Astrocyte (in vitro differentiated cells and primary cell): ENCODE measurements at regions not wholly inside any gene's neighbourhood (a gene's known extent, or its start where the extent isn't known, plus 50 kb on each side); places are given as distances from the start of the nearest gene placed in this dataset.
A peak's percentile ranks its signal among the peaks of the same experiment; 100 is the strongest.
"Not testable (repeated sequence)": the region's sequence is repeated elsewhere in the genome, so short reads cannot be mapped to it uniquely, and the experiment has no call there.

Source experiments
- DNase-seq: peaks from one replicate; pipeline ENCODE4 v3.0.0-alpha.2; 2010; ENCODE audit warnings: low read depth
- FAIRE-seq: peaks from 2 replicates; lab custom pipeline; 2011; peaks lifted over from hg19 to GRCh38; lab: Jason Lieb, UNC
- H2AFZ ChIP-seq: 2 replicates; pipeline ENCODE4 v1.6.0; 2012; ENCODE audit warnings: low read depth, low read length, inconsistent platforms
- H3K27ac ChIP-seq: 2 replicates; pipeline ENCODE4 v1.5.1; 2011; ENCODE audit warnings: low read depth, low read length, inconsistent platforms
- H3K27me3 ChIP-seq: 2 replicates; pipeline ENCODE4 v1.6.0; 2011; ENCODE audit warnings: low read length, inconsistent platforms; ENCODE audit not compliant: insufficient read depth
- H3K36me3 ChIP-seq: 2 replicates; pipeline ENCODE4 v1.5.1; 2011; ENCODE audit warnings: low read length, inconsistent platforms; ENCODE audit not compliant: insufficient read depth
- H3K4me1 ChIP-seq: 2 replicates; pipeline ENCODE4 v1.5.1; 2011; ENCODE audit warnings: low read length, inconsistent platforms; ENCODE audit not compliant: insufficient read depth
- H3K4me2 ChIP-seq: 2 replicates; pipeline ENCODE4 v1.6.0; 2012; ENCODE audit warnings: low read length, inconsistent platforms
- H3K4me3 ChIP-seq: 2 replicates; pipeline ENCODE4 v1.5.1; 2011; ENCODE audit warnings: low read depth, mild to moderate bottlenecking, low read length, inconsistent platforms; ENCODE audit not compliant: insufficient read depth
- H3K79me2 ChIP-seq: 2 replicates; pipeline ENCODE4 v1.6.0; 2012; ENCODE audit warnings: mild to moderate bottlenecking, low read length, inconsistent platforms; ENCODE audit not compliant: insufficient read depth
- H3K9ac ChIP-seq: 2 replicates; pipeline ENCODE4 v1.6.0; 2012; ENCODE audit warnings: mild to moderate bottlenecking, low read length, inconsistent platforms
- H3K9me3 ChIP-seq: 2 replicates; pipeline ENCODE4 v1.5.1; 2012; ENCODE audit warnings: low read depth, mild to moderate bottlenecking, low read length, inconsistent platforms; ENCODE audit not compliant: insufficient read depth
- H4K20me1 ChIP-seq: 2 replicates; pipeline ENCODE4 v1.6.0; 2012; ENCODE audit warnings: low read length, inconsistent platforms; ENCODE audit not compliant: insufficient read depth
- H3K27ac Mint-ChIP-seq: one replicate; pipeline ENCODE4 v1.8.0; 2021; ENCODE audit warnings: mild to moderate bottlenecking, mixed read lengths; ENCODE audit not compliant: unreplicated experiment
- H3K27me3 Mint-ChIP-seq: one replicate; pipeline ENCODE4 v1.8.0; 2021; ENCODE audit warnings: low read depth, mixed read lengths; ENCODE audit not compliant: unreplicated experiment
- H3K36me3 Mint-ChIP-seq: one replicate; pipeline ENCODE4 v1.8.0; 2021; ENCODE audit warnings: low read depth, mixed read lengths; ENCODE audit not compliant: unreplicated experiment
- H3K4me1 Mint-ChIP-seq: one replicate; pipeline ENCODE4 v1.8.0; 2021; ENCODE audit warnings: low read depth, mixed read lengths; ENCODE audit not compliant: unreplicated experiment
- H3K4me3 Mint-ChIP-seq: one replicate; pipeline ENCODE4 v1.8.0; 2021; ENCODE audit warnings: mild to moderate bottlenecking, moderate library complexity, mixed read lengths; ENCODE audit not compliant: unreplicated experiment
- H3K9me3 Mint-ChIP-seq: one replicate; pipeline ENCODE4 v1.8.0; 2021; ENCODE audit warnings: mild to moderate bottlenecking, mixed read lengths; ENCODE audit not compliant: unreplicated experiment

DNA sequence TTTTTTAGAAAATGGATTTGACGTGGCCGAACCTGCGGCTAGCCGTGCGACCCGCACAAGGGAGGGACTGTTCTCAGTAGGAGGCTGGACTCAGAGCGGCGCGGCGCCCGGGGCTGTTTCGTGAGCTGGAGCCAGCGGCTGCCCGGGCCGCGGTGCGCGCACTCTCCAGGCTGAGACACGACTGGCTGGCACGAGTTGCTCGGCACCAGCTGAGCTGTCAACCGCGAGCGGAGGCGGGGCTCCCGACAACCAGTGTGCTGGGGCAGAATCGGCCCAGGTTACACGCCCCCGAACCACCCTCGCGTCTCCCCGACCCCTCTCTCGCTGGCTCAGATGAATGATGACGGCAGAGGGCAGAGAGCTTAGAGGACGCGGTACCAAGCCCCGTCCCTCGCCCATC is 182.3 kb upstream of the NBPF9 start:
- H3K4me2 ChIP-seq, H4K20me1 ChIP-seq, H3K36me3 Mint-ChIP-seq, H3K9me3 ChIP-seq, H2AFZ ChIP-seq, H3K27me3 Mint-ChIP-seq, H3K79me2 ChIP-seq, H3K4me3 ChIP-seq, H3K4me1 ChIP-seq, H3K36me3 ChIP-seq, H3K27ac ChIP-seq, H3K27ac Mint-ChIP-seq, H3K27me3 ChIP-seq, FAIRE-seq, H3K9me3 Mint-ChIP-seq, DNase-seq, H3K4me1 Mint-ChIP-seq, H3K9ac ChIP-seq: not testable (repeated sequence)
- H3K4me3 Mint-ChIP-seq = peak overlapping the region; percentile 57

DNA sequence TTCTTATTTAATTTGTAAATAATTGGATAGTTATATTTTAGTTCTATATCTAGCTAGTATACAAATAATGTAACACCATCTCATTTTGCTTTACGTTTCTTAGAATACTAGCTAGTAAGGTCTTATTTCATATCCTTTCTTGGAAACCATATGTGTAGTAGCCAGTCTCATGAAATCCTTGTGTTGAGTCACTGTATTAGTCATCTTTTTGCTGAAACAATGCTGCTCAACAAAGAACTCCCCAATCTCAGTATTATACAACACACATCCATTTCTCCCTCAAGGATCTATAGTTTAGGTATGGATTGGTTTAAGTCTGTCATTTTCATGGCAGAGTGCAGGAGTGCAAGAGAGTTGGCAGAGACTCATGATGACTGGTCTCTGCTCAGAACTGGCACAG is 185.2 kb upstream of the NBPF9 start:
- not testable (repeated sequence) for H3K27ac Mint-ChIP-seq, H3K27me3 ChIP-seq, H3K36me3 ChIP-seq, H3K4me3 Mint-ChIP-seq, H3K4me2 ChIP-seq, H3K9ac ChIP-seq, H4K20me1 ChIP-seq, H3K4me3 ChIP-seq, DNase-seq, H3K4me1 ChIP-seq, H3K4me1 Mint-ChIP-seq, H3K36me3 Mint-ChIP-seq, H3K27ac ChIP-seq, FAIRE-seq, H3K27me3 Mint-ChIP-seq, H3K79me2 ChIP-seq, H3K9me3 ChIP-seq, H2AFZ ChIP-seq, H3K9me3 Mint-ChIP-seq

DNA sequence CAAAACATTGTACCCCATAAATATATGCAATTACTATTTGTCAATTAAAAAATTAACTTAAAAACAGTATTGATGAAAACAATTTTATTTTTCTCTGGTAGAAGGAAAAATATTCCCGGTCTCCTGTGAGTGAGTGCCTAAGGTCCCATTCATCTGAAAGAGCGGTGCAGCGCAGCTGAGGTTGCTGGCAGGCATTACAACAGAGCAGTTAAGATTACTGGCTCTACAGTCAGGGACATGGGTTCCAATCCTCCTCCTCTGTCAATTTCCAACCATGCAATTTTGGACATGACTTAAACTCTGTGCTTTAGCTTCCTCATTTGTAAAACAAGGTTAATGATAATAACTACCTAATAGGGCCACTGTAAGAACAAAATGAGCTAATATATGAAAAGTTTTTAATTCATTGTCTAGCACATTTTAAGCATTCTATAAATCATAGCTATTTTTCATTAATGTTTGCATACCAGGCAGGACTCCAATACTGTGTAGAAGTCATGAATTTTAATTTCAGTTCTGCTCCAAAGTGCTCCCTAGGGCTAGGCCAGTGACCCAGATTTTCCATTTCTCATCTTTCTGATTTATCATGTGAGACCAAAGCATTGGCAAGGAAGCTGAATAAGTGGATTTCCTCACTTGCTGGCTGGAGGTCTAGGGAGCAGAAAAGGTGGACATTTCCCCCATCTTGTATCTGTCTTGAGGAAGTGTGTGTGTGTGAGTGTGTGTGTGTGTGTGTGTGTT is 174.2 kb upstream of the NBPF19 start:
- H3K36me3 ChIP-seq, H3K27me3 ChIP-seq, H3K9me3 Mint-ChIP-seq, H3K27ac ChIP-seq, H3K4me2 ChIP-seq, H3K4me1 ChIP-seq, H3K27me3 Mint-ChIP-seq, H3K4me1 Mint-ChIP-seq, H3K27ac Mint-ChIP-seq, H3K4me3 Mint-ChIP-seq, DNase-seq, H2AFZ ChIP-seq, H3K9ac ChIP-seq, H3K9me3 ChIP-seq, H3K4me3 ChIP-seq, H3K36me3 Mint-ChIP-seq, FAIRE-seq, H4K20me1 ChIP-seq, H3K79me2 ChIP-seq: not testable (repeated sequence)

DNA sequence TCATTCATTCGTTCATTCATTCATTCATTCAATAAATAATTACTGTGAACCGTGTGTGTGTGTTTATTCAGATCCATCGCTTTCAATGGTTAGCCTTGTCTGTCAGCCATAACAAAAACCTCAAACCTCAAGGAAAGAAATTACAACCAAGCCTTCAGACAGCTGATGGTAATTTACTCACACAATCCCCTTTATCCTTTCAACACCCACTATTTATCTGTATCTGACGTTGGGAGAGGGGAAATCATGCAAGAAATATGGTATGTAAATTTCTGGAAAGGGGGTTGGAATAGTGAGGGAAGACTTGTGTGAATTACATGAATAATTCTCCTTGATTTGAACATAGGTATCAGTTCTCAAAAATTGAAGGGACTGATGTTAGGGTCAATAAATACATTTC is 173.6 kb upstream of the NBPF19 start:
- H3K4me1 Mint-ChIP-seq, H3K4me3 Mint-ChIP-seq, H4K20me1 ChIP-seq, H3K4me2 ChIP-seq, H3K27ac Mint-ChIP-seq, H3K79me2 ChIP-seq, H3K27me3 ChIP-seq, H3K9me3 ChIP-seq, H3K27ac ChIP-seq, H3K4me1 ChIP-seq, H3K36me3 Mint-ChIP-seq, H3K4me3 ChIP-seq, FAIRE-seq, H3K27me3 Mint-ChIP-seq, H2AFZ ChIP-seq, H3K36me3 ChIP-seq, H3K9me3 Mint-ChIP-seq, DNase-seq, H3K9ac ChIP-seq: not testable (repeated sequence)

DNA sequence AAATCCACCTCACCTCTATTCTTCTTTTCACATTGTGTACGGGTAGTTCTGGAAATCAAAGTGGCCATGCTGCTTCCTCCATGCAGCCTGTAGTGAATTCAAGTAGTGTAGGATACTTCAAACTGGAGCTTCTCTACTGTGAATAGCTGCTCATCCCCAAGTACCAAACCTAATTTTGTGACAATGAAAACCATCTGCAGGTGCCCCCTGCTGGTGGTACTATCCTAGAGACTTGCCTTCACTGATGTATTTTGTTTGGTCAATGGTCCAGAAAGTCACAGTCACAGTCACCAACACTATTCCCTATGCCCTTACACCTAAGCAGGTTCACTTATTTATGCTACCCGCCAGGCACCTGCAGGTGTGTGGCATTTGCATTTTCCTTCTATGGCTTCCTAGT is 170.0 kb upstream of the NBPF19 start:
- not testable (repeated sequence) for H3K79me2 ChIP-seq, H3K4me2 ChIP-seq, H3K27ac Mint-ChIP-seq, H3K27ac ChIP-seq, H3K4me1 Mint-ChIP-seq, H3K9me3 Mint-ChIP-seq, H2AFZ ChIP-seq, H3K4me1 ChIP-seq, H3K4me3 Mint-ChIP-seq, H3K36me3 ChIP-seq, H4K20me1 ChIP-seq, H3K27me3 Mint-ChIP-seq, H3K9me3 ChIP-seq, H3K27me3 ChIP-seq, H3K4me3 ChIP-seq, DNase-seq, FAIRE-seq, H3K9ac ChIP-seq, H3K36me3 Mint-ChIP-seq

DNA sequence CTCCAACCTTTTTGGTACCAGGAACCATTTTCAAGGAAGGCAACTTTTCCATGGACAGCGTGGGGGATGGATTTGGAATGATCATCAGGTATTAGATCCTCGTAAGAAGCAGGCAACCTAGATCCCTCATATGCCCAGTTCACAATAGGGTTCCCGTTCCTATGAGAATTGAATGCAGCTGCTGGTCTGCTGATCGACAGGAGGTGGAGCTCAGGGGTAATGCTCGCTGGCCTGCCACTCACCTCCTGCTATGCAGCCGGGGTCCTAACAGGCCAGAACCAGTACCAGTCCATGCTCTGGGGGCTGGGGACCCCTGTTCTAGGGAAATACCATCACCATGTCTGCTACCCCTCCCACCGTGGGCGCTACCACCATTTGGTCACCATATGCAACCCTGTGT is 167.2 kb upstream of the NBPF19 start:
- not testable (repeated sequence) for H3K79me2 ChIP-seq, H2AFZ ChIP-seq, H3K4me2 ChIP-seq, H3K27me3 Mint-ChIP-seq, FAIRE-seq, H3K4me1 ChIP-seq, H3K4me3 Mint-ChIP-seq, H4K20me1 ChIP-seq, H3K4me1 Mint-ChIP-seq, H3K36me3 ChIP-seq, H3K9me3 Mint-ChIP-seq, H3K27ac Mint-ChIP-seq, H3K9ac ChIP-seq, H3K36me3 Mint-ChIP-seq, H3K4me3 ChIP-seq, DNase-seq, H3K9me3 ChIP-seq, H3K27ac ChIP-seq, H3K27me3 ChIP-seq
